Limb (tissue), 2 donors: ENCODE measurements at regions not wholly inside any gene's neighbourhood (a gene's known extent, or its start where the extent isn't known, plus 50 kb on each side); places are given as distances from the start of the nearest gene placed in this dataset.
"Not testable (repeated sequence)": the region's sequence is repeated elsewhere in the genome, so short reads cannot be mapped to it uniquely, and the experiment has no call there.

ENCODE experiments used
- DNase-seq, 2 donors: peaks; one replicate each; pipeline ENCODE4 v3.0.0-alpha.2; 2016; ENCODE audit errors: extremely low spot score in 2 of 2

GRCh38 chr4:29372971-29373370 is 1347.2 kb upstream of the PCDH7 start:
- no peak for DNase-seq

- DNase-seq, result no peak
These were observed 1344.5 kb upstream of the PCDH7 start for GRCh38 chr4:29375716-29376115.

- DNase-seq, result not testable (repeated sequence)
These were observed 1341.9 kb upstream of the PCDH7 start for GRCh38 chr4:29378237-29378636.

- no peak for DNase-seq
These were observed 1329.2 kb upstream of the PCDH7 start for GRCh38 chr4:29390921-29391320.

GRCh38 chr4:29405116-29405515 is 1315.1 kb upstream of the PCDH7 start:
- no peak for DNase-seq

GRCh38 chr4:29415771-29416170 is 1304.4 kb upstream of the PCDH7 start:
- no peak for DNase-seq

- DNase-seq, result no peak
These were observed 1296.1 kb upstream of the PCDH7 start for GRCh38 chr4:29423836-29424721.

- DNase-seq, result no peak
These were observed 1266.8 kb upstream of the PCDH7 start for GRCh38 chr4:29453303-29453820.

GRCh38 chr4:29459926-29460325 is 1260.2 kb upstream of the PCDH7 start:
- DNase-seq, result no peak

GRCh38 chr4:29467044-29467717 is 1253.0 kb upstream of the PCDH7 start:
- DNase-seq, result no peak
